H1 (cell line): ENCODE measurements at regions not wholly inside any gene's neighbourhood (a gene's known extent, or its start where the extent isn't known, plus 50 kb on each side); places are given as distances from the start of the nearest gene placed in this dataset.

Experiments used
- CBX5 ChIP-seq: fragments of 300-800, 300-1000 bp; sonication (generic); IDR thresholded peaks from 2 replicates; pipeline ENCODE4 v1.7.1; 2016; ENCODE audit warnings: antibody characterized with exemption, low read length, low read depth
- GTF2F1 ChIP-seq: IDR thresholded peaks from 2 replicates; pipeline ENCODE4 v1.6.1; 2012; ENCODE audit warnings: low read depth, low read length, improper control_type of control experiment, borderline replicate concordance
- KDM1A ChIP-seq: fragments of 200-600, 300-600 bp; sonication (generic); IDR thresholded peaks from 2 replicates; pipeline ENCODE4 v1.7.1; 2016; ENCODE audit warnings: mild to moderate bottlenecking, low read length, borderline replicate concordance

GRCh38 chr18:11268741-11269233 is 119.4 kb upstream of the PIEZO2 start (continued):
- TF ChIP-seq KDM1A (no peak), GTF2F1 (no peak), CBX5 (no peak)
